ENCODE measurements at regions not wholly inside any gene's neighbourhood (a gene's known extent, or its start where the extent isn't known, plus 50 kb on each side); places are given as distances from the start of the nearest gene placed in this dataset.

DNA sequence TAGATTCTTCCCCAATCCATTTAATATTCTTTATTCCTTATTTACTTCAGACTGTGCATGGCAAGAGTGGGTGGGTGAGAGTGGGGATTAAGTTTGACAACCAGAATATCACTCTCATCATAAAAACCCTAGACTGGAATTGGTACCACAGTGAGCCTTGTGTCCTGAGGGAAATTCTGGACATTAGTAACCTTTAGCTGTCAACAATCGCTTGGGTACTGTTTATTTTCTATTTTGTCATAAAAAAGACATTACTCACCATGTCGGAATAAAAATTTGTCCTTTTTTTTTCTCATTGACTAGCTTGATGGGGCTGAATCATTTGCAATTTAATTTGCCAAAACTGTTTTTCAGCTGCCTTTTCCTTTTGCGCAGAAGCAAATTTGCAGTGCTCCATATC is 176.1 kb upstream of the SEMA3C start:
- TF ChIP-seq, protein P1, sequence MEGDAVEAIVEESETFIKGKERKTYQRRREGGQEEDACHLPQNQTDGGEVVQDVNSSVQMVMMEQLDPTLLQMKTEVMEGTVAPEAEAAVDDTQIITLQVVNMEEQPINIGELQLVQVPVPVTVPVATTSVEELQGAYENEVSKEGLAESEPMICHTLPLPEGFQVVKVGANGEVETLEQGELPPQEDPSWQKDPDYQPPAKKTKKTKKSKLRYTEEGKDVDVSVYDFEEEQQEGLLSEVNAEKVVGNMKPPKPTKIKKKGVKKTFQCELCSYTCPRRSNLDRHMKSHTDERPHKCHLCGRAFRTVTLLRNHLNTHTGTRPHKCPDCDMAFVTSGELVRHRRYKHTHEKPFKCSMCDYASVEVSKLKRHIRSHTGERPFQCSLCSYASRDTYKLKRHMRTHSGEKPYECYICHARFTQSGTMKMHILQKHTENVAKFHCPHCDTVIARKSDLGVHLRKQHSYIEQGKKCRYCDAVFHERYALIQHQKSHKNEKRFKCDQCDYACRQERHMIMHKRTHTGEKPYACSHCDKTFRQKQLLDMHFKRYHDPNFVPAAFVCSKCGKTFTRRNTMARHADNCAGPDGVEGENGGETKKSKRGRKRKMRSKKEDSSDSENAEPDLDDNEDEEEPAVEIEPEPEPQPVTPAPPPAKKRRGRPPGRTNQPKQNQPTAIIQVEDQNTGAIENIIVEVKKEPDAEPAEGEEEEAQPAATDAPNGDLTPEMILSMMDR (IDR thresholded peaks at IDR 0.05), result no peak
- no peak for TF ChIP-seq POLR2A (IDR thresholded peaks at IDR 0.05)
